ENCODE measurements at regions not wholly inside any gene's neighbourhood (a gene's known extent, or its start where the extent isn't known, plus 50 kb on each side); places are given as distances from the start of the nearest gene placed in this dataset.

DNA sequence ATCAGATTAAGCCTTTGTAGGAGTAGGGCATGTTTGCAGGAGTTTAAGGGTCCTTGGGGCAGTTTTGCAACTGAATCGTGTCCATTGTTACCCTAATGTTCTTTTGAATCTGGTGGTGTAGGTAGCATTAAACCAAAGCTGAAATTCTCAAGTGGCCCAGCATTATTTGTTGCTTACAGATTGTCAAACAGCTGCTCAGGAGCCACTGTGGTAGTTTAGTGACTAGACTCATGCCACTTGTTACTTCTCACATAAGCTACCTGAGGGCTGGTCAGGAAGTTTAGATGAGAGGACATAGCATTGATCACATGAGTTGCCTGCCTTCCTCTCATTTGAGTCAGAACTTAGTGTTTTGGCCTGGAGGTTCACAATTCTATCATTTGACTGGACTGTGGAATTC lies 157.6 kb downstream of the HAUS1 start:
- no peak overlapping the region for H3K27ac ChIP-seq (ENCODE audit: low read length)
- no peak overlapping the region for H3K4me3 ChIP-seq (ENCODE audit: low read depth in 2 of 2, low read length in 2 of 2)
- TF ChIP-seq POLR2AphosphoS5 (IDR thresholded peaks at IDR 0.05; ENCODE audit: low read depth, low read length), result no peak
- no peak for TF ChIP-seq TCF7L2 (IDR thresholded peaks at IDR 0.05; ENCODE audit: low read depth, low read length)
- TF ChIP-seq SIN3A (IDR thresholded peaks at IDR 0.05; ENCODE audit: borderline replicate concordance, insufficient read depth, low read depth, low read length), result no peak
- TF ChIP-seq, protein P1, sequence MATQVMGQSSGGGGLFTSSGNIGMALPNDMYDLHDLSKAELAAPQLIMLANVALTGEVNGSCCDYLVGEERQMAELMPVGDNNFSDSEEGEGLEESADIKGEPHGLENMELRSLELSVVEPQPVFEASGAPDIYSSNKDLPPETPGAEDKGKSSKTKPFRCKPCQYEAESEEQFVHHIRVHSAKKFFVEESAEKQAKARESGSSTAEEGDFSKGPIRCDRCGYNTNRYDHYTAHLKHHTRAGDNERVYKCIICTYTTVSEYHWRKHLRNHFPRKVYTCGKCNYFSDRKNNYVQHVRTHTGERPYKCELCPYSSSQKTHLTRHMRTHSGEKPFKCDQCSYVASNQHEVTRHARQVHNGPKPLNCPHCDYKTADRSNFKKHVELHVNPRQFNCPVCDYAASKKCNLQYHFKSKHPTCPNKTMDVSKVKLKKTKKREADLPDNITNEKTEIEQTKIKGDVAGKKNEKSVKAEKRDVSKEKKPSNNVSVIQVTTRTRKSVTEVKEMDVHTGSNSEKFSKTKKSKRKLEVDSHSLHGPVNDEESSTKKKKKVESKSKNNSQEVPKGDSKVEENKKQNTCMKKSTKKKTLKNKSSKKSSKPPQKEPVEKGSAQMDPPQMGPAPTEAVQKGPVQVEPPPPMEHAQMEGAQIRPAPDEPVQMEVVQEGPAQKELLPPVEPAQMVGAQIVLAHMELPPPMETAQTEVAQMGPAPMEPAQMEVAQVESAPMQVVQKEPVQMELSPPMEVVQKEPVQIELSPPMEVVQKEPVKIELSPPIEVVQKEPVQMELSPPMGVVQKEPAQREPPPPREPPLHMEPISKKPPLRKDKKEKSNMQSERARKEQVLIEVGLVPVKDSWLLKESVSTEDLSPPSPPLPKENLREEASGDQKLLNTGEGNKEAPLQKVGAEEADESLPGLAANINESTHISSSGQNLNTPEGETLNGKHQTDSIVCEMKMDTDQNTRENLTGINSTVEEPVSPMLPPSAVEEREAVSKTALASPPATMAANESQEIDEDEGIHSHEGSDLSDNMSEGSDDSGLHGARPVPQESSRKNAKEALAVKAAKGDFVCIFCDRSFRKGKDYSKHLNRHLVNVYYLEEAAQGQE (IDR thresholded peaks at IDR 0.05; ENCODE audit: insufficient read depth in 1 of 2, low read depth in 2 of 2, low read length in 1 of 2), result no peak
- TF ChIP-seq, protein P2, sequence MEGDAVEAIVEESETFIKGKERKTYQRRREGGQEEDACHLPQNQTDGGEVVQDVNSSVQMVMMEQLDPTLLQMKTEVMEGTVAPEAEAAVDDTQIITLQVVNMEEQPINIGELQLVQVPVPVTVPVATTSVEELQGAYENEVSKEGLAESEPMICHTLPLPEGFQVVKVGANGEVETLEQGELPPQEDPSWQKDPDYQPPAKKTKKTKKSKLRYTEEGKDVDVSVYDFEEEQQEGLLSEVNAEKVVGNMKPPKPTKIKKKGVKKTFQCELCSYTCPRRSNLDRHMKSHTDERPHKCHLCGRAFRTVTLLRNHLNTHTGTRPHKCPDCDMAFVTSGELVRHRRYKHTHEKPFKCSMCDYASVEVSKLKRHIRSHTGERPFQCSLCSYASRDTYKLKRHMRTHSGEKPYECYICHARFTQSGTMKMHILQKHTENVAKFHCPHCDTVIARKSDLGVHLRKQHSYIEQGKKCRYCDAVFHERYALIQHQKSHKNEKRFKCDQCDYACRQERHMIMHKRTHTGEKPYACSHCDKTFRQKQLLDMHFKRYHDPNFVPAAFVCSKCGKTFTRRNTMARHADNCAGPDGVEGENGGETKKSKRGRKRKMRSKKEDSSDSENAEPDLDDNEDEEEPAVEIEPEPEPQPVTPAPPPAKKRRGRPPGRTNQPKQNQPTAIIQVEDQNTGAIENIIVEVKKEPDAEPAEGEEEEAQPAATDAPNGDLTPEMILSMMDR (IDR thresholded peaks at IDR 0.05), result no peak
- no peaks in the 10 kb centered on the region for H3K4me1 ChIP-seq (ENCODE audit: control insufficient read depth, insufficient read depth, low read length)
- DNase-seq (ENCODE audit: low read depth, low spot score) (no peak), ATAC-seq (no peak)
- BruUV-seq (replicated peaks), result no TSS peak
- H3K9me3 ChIP-seq (ENCODE audit: control insufficient read depth, insufficient read depth, low read depth, low read length), result no peaks in the 10 kb centered on the region
- H3K27me3 ChIP-seq (ENCODE audit: control insufficient read depth, insufficient read depth, low read length), result no peaks in the 10 kb centered on the region
- intact Hi-C loops (cut with micrococcal nuclease; ENCODE audit: unreplicated experiment), result no loop called here
- in situ Hi-C loops (cut with HindIII; ENCODE audit: low pct_unique_long_range_greater_than_20kb, low sequenced_read_pairs), result no loop called here
- ChIA-PET POLR2A (no interaction called here), CTCF (no interaction called here)
- H3K36me3 ChIP-seq (ENCODE audit: control insufficient read depth, insufficient read depth, low read length), result no peaks in the 10 kb centered on the region

DNA sequence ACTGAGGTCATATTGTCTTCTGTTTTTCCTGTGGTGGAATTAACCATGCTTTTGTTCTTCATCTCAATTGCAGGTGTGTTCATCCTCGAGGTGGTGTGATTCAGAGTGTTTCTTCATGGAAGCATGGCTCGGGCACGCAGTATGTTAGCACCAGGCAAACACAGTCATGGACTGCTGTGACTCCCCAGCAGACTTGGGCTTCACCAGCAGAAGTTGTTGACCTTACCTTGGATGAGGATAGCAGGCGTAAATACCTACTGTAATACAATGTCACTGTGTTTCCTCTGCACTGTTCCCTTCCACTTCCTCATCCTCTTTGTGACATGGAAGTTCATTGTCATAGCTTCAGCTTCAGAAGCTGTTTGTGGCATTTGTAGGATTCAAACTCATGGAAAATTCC lies 158.7 kb downstream of the HAUS1 start:
- H3K9me3 ChIP-seq (ENCODE audit: control insufficient read depth, insufficient read depth, low read depth, low read length), result no peaks in the 10 kb centered on the region
- ChIA-PET CTCF (no interaction called here), POLR2A (no interaction called here)
- H3K36me3 ChIP-seq (ENCODE audit: control insufficient read depth, insufficient read depth, low read length), result no peaks in the 10 kb centered on the region
- H3K4me1 ChIP-seq (ENCODE audit: control insufficient read depth, insufficient read depth, low read length), result no peaks in the 10 kb centered on the region
- ATAC-seq, result no peak
- H3K27me3 ChIP-seq (ENCODE audit: control insufficient read depth, insufficient read depth, low read length), result no peaks in the 10 kb centered on the region
- no peak overlapping the region for H3K4me3 ChIP-seq (ENCODE audit: low read depth in 2 of 2, low read length in 2 of 2)
- DNase-seq (ENCODE audit: low read depth, low spot score), result no peak
- BruUV-seq (replicated peaks), result no TSS peak
- no peak overlapping the region for H3K27ac ChIP-seq (ENCODE audit: low read length)
- intact Hi-C loops (cut with micrococcal nuclease; ENCODE audit: unreplicated experiment) (no loop called here), in situ Hi-C loops (cut with HindIII; ENCODE audit: low pct_unique_long_range_greater_than_20kb, low sequenced_read_pairs) (no loop called here)
- no peak for TF ChIP-seq SIN3A (IDR thresholded peaks at IDR 0.05; ENCODE audit: borderline replicate concordance, insufficient read depth, low read depth, low read length)

DNA sequence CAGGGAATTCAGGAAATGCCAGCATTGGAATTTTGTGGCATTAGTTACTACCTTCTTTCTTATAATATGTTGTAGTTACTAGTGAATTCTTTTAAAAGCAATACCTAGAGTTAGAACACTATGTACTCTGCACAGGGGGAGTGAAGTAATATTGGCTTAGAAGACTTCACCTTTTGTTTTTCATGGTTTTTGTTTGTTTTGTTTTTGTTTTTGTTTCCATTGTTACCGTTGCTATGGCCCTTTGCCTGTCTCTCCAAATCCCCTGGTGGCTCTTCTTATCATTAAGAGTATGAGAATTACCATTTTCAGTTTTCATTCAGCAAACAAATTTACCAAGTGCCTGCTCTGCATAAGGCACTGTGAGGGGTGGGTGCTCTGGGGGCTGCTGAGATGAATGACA lies 160.1 kb downstream of the HAUS1 start:
- H3K9me3 ChIP-seq (ENCODE audit: control insufficient read depth, insufficient read depth, low read depth, low read length), result no peaks in the 10 kb centered on the region
- ChIA-PET CTCF (no interaction called here), POLR2A (no interaction called here)
- no peaks in the 10 kb centered on the region for H3K4me1 ChIP-seq (ENCODE audit: control insufficient read depth, insufficient read depth, low read length)
- no peak for TF ChIP-seq POLR2AphosphoS5 (IDR thresholded peaks at IDR 0.05; ENCODE audit: low read depth, low read length)
- no peak for TF ChIP-seq SIN3A (IDR thresholded peaks at IDR 0.05; ENCODE audit: borderline replicate concordance, insufficient read depth, low read depth, low read length)
- TF ChIP-seq, protein P1 (IDR thresholded peaks at IDR 0.05; ENCODE audit: insufficient read depth in 1 of 2, low read depth in 2 of 2, low read length in 1 of 2), result no peak
- TF ChIP-seq, protein P2 (IDR thresholded peaks at IDR 0.05), result no peak
- TF ChIP-seq TCF7L2 (IDR thresholded peaks at IDR 0.05; ENCODE audit: low read depth, low read length), result no peak
- no peak overlapping the region for H3K4me3 ChIP-seq (ENCODE audit: low read depth in 2 of 2, low read length in 2 of 2)
- no peak for ATAC-seq
- DNase-seq (ENCODE audit: low read depth, low spot score), result no peak
- no peak overlapping the region for H3K27ac ChIP-seq (ENCODE audit: low read length)
- no TSS peak for BruUV-seq (replicated peaks)
- in situ Hi-C loops (cut with HindIII; ENCODE audit: low pct_unique_long_range_greater_than_20kb, low sequenced_read_pairs) (no loop called here), intact Hi-C loops (cut with micrococcal nuclease; ENCODE audit: unreplicated experiment) (no loop called here)
- no peaks in the 10 kb centered on the region for H3K36me3 ChIP-seq (ENCODE audit: control insufficient read depth, insufficient read depth, low read length)
- H3K27me3 ChIP-seq (ENCODE audit: control insufficient read depth, insufficient read depth, low read length), result no peaks in the 10 kb centered on the region

Data from Panc1 (cell line).